NCI-H82 (cell line): ENCODE measurements at regions not wholly inside any gene's neighbourhood (a gene's known extent, or its start where the extent isn't known, plus 50 kb on each side); places are given as distances from the start of the nearest gene placed in this dataset.

Source experiments
- DNase-seq: peaks from one replicate; lab custom pipeline; 2025; lab: John Stamatoyannopoulos, UW

DNA sequence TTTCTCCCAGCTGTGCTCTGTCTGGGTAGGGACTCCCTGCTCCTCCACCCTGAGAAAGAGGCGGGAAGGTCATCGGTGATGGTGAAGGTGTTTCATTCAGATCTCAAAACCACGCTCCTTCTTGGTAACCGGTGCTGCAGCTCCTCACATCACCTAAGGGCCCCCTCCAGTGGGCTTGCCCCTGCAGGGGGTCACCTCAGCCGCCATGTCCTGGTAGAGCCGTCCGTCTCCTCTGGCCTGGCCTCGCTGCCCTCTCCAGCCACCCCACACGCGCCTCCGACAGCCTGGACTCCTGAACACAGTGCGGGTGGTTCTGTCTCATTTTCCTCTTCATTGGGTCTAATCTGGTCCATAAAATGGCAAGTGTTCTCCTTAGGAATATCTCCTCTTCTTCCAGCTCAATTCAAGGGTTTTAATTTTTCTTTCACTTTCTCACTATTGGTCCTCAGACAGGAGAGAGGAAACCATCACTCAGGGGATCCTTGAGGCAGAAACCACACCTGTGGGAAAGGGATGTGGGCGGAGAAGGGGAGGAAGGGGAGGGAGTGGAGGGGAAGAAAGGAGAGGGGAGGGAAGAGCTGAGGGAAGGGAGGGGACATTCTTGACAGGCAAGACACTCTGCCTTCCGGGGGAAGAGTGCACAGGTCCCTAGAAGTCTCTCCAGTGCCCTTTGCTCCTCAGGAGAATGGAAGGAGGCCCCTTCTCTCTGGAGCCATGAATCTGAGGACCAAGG is 1338.4 kb downstream of the TBC1D22A start:
- DNase-seq, result no peak

DNA sequence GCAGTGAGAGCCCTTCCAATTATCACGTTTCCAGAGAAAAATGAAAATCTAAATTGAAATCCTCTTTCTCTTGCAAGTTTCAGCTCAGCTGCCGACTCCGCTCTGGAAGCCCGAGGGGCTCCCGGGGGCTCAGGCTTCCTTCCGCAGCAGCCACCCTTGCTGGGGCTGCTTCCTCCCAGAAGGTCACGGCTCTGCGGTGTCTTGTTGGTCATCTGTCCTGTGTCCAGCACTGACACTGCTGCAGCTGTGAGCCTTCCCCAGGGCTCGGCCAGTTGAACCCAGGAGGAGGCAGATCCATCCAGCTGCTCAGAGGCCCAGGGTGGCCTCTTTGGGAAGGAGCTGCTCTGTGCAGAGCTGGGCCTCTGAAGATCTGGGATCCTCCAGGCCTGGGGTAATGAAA is 1337.2 kb downstream of the TBC1D22A start:
- DNase-seq, result no peak

DNA sequence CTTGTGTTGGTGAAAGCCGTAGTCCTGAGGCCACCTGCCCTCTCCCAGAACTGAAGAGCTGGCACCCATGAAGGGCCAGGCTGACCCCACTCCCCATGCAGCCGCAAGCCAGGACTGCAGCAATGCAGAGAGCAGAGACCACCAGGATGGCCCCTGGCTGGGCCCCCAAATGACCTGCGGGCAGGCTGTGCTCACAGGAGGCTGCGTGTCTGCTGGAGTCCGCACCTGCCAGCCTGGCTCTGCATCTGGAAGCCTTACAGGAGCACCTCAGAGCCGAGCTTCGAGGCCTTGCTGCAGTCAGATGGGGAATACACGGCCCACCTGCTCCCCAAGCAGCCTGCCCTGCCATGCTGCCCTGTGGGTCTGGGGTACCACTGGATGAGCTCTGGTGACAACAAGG is 1336.8 kb downstream of the TBC1D22A start:
- DNase-seq, result no peak

DNA sequence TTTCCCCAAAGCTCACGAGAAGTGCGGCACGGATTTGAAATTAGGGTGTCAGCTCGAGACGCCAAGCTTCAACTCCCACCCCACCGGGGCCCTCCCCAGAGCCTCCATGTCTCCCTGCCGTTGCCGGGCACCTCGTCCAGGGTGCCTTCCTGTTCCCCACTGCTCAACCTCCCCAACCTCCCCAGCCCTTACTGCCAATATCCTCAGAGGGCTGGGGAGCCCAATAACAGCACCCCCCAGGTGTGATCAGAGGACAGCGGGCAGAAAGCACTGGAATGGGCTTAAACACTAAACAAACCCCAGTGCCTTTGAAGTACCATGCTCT is 1336.4 kb downstream of the TBC1D22A start:
- DNase-seq, result no peak

DNA sequence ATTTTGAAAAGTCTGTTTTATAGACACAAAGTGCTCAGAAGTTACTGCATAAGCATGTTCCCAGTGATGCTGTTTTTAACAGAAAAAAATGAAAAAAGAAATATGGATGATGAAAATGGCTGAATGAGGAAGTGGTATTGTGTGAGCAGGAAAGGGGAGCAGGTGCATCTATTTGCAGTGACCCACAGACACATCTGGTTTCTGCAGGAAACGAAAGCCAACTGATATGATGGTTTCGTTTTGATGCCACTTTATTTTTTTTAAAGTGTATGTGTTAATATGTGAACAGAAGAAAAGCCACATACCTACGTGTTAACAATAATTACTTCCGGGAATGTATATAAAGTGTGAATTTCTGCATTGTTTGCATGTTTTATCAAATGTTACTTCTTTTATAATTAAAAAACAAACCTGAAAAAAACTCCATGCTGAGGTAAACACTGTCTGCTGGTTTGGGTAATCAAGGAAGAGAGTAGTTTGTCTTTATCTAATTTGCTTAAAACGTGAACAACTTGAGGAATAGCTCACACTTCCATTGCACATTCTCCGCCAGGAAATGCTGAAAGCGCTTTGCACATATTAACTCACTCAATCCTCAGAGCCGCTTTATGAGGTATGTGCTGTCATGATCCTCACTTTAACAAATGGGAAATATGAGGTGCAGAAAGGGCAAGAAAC is 1335.9 kb downstream of the TBC1D22A start:
- DNase-seq, result no peak

DNA sequence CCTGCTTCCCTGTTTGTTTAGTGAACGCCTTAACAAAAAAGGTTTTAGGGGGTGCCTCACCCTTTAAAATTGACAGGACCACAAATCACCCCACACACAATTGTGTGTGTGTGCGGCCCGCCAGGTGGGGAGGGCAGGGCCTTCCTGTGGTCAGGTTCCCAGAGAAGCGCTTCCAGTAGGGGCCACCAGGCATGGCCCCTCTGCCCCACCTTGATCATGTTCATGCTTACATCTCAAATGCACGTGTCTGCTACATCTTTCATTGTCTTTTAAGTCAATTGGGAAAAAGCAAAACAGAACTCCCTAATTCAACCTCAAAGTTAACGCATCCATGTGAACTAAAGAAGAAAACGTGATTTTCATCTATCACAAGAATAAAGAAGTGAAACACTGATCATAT is 1335.3 kb downstream of the TBC1D22A start:
- DNase-seq, result no peak

DNA sequence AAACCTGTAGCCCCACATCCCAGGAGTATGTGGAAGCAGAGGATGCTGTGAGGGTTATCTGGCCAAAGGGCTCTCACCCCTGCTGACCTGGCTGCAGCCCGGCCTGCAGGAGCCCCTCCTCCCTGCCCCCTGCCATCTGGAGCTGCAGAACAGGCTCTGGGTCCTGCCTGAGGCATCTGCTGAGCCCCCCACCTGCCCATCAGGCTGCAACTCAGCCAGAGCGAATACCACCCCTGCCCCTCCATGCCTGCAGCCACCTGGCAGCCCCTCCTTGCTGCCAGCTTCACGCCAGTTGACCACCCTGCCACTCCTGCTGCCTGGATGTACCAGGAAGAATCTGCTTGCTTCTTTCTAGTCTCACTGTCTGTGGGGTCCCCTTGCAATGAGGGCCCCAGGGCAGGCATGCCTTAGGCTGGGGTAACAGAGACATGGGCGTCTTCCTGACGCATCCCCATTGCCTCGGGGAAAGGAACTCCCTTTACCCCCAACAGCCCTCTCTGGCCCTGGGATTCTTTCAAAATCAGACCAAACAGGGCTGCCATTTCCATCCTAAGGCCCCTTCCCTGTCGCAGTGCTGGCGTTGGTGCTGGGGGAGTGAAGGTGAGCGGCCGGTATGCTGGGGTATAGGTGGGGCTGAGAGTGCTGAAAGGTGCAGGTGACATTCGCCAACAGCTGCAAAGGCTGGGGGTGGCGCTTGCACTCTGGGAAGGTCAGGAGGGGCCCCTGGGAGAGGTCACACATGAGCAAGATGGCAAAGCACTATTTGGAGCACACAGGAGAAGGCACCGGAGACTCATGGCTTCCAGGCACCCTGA is 1334.6 kb downstream of the TBC1D22A start:
- no peak for DNase-seq

DNA sequence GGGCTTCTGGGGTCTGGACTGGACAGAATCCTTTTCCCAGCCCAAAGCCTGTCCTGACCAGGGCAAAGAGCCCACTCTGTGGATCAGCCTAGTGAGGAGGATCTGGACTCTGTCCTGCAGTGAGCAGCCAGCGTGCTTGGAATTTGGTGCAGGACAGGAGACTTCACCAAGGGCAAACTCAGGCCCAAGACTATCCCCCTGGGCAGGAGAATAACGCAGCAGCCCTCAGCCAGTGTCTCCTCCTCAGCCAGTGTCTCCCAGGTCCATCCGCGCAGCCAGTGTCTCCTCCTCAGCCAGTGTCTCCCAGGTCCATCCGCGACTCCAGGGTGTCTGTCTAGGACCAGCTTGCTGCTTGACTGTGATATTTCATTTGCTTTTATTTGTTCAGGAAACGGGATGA is 1334.0 kb downstream of the TBC1D22A start:
- DNase-seq, result no peak

DNA sequence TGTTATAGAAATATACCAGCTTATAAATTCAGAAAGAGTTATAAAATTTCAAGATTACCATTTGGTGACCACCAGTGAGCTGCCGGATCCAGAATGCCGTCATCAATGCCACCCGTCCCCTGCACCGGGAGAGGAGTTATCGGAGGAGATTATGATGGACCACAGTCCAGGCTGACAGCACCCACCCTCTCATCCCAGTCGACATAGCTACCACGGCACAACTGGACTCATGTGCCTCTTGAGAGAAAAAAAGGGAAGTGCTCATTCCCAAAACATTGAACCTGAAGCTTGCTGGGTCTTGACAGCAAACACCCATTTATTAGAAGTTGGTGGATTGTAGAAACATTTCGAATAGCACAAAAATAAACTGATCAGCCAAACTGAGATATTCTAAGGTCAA is 1331.5 kb downstream of the TBC1D22A start:
- no peak for DNase-seq

DNA sequence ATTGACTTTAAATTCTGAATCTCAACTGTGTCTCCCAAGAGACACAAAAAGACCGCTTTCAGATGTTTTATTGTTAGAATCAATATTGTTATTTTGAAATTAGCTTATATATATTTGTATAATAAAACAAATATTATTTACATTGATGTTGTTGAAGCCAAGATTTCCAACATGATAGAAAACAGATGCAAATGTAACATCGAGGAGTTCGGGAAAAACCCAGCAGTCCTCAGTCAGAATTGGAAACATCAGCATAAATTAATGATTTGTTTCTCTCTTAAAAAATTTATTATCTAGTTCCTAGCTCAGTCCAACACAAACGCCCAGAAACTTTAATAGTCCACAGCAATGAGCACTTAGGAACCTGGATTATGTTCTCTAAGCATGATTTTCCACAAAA is 1330.4 kb downstream of the TBC1D22A start:
- DNase-seq, result no peak

DNA sequence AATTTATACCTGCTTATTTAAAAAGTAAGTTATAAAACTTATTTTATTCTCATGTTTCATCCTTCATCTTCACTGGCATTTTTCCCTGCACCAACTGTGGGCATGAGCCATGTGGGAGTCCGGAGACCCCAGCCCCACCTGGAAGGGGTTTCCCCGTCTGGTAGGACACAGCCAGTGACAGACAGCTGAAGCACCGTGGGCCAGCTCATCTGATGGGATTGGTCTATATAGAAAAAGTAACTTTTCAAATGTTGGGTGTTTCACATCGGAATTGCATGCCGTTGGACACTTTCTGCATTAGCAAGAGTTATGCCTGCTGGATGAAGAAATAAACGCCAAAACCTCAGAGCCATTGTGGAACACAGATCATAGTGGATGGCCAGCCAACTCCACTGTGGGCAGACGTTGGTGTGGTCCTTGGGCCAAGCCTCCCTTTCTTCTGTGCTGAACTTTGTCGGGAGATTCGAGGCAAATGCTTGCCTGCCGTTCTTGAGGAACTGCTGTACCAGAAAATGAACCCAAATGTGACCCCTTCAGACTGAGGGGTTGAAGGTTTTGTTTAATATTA is 1329.3 kb downstream of the TBC1D22A start:
- DNase-seq, result no peak

DNA sequence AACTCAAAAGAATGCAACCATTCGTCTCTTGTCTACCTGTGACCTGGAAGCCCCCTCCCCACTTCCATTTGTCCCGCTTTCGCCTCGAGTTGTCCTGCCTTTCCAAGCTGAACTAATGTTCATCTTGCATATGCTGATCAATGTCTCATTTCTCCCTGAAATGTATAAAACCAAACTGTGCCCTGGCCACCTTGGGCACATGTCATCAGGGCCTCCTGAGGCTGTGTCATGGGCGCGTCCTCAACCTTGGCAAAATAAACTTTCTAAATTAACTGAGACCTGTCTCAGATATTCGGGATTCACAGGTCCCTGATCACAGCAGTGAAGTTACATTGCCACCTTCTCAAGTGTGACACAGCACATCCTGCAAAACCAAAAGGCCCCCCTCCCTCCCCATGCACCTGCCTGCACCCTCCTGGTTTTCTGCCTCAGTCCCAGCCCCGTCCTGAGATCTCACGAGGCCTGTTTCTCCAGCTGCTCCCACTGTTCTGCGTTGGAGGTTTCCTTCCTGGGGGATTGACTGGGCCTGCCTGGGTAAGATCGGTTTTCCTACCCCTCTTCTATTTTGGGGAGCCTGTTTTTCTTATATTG is 1328.7 kb downstream of the TBC1D22A start:
- no peak for DNase-seq

DNA sequence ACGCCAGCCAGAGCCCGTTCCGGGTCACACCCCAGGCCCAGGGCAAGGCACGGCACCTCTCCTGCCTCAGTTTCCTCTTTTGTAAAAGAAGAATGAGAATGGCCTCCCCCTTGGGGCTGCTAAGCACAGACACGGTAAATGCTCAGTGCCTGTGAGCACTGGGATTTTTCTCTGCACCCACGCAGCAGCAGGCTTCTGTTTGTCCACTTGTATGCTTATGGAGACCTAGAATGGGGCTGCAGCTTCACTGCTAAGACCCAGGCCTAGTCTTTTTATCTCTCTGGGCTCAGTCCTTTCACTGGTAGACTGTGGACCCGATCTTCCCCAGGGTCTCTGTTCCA is 1327.9 kb downstream of the TBC1D22A start:
- no peak for DNase-seq

DNA sequence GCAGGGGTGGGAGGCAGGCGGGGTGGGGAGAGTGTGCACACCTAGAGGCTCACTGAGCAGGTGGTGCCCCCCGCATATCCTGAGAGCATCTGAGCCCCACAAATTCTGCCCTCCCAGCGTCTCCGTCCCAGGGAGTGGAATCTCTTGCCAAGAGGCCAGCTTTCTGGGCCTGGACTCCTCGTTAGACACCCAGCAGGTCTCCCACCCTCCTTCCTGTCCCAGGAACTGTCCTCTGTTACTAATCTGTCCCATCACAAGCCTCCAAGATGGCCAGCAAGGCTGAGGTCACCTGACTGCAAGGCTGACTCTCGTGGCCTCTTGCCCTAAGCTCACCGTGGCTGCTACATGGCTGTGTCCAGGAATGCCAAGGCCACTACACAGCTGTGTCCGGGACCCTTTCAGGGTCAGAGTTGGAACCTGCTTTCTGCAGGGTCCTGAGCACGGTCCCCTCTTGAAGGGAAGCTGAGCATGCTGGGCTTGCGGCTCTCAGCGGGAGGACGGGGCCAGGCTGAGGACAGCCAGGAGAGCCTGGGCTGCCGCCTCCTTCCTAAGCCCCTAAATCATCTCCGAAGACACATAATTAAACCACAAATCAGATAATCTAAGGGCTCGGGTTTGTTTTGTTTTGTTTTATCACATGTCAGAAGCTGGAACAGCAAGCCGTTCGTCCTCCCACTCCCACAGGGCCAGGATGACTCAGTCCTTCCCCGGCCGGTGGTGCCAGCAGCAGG is 1327.3 kb downstream of the TBC1D22A start:
- peak; percentile 32 for DNase-seq

DNA sequence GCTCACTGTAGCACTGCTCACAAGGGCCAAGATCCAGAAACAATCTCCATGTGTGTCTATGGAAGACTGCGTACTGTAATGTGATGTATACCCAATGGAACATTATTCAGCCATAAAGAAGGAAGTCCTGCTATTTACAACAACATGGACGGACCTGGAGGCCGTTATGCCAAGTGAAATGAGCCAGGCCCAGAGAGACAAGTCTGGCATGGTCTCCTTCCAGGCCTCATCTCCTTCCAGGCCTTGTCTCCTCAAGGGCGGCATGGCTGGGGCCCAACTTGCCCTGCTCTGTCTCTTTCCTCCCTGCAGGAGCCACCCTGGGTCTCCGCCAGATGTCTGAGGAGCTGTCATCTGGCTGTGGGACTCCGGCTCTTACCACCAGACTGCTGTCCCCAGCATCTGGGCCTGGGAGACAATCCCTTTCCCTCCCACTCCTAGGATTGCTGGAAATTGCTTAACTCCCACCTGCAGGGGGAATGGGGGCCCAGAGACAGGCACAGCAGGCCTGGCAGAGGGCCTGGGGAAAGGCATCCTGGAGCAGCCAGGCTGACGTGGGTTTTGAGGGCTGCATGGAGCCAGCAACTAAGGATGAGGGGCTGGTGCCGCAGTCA is 1326.6 kb downstream of the TBC1D22A start:
- peak; percentile 4 for DNase-seq

DNA sequence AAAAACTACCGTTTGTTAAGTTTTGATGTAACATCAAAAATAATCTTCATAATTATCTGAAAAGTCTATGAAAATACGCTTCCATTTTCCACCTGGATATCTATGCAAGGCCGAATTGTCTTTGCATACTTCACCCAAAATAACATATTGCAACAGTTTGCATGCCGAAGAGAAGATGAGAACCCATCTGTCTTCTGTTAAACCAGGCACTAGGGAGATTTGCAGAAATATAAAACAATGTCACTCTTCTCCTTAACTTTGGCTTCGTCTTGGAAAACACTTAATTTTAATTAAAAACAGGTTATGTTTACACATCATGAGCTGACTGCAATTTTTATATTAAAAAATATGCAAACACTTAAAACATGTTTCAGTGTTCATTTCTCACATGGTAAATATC is 1325.8 kb downstream of the TBC1D22A start:
- DNase-seq, result no peak

DNA sequence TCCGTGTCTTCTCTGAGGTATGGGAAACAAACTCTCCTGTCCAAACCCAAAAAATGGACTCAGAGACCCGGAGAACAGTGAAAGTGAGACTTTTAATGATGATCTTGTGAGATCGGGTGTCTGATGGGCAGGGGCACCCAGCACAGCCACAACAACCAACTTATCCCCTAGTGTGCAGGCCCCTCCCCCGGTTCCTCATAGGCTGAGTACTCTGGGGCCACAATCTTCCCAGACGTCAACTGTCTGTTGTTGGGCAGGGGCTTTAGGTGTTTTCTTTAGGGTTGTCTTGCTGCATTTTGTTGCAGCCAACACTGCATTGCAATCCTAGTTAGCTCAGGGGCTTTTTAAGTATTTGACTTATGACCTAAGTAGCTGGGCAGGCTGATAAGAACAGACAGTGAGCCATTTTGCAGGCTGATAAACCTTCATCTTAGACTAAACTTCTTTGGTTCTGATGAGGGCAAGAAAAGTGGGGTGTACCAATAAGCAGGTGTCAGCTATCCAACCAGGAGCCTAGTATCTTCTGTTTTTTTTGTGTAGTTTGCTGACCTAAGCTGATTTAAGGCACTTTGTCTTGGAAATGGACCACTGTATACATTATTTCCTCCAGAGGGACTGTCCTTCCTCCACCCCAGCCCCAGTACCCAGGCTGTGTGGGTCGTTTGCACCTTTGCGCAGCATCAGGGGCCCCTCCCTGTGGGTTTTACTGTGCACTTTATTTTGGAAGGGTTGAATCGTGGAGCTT is 1323.6 kb downstream of the TBC1D22A start:
- DNase-seq, result no peak

DNA sequence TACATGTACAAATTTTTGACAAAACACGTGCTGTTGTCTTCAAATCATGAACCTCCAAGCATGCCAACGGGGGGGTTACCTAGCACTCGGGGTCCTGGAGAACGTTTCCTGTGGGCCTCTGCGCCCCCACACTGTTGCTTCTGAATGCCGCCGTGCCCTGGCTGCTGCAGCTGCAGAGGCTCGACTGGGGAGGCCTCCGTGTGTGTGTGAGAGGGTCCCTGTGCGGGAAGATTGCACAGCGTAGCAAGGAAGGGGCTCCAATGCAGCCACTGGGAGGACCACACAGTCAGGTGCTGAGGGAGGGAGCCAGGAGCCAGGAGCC is 1322.2 kb downstream of the TBC1D22A start:
- no peak for DNase-seq

DNA sequence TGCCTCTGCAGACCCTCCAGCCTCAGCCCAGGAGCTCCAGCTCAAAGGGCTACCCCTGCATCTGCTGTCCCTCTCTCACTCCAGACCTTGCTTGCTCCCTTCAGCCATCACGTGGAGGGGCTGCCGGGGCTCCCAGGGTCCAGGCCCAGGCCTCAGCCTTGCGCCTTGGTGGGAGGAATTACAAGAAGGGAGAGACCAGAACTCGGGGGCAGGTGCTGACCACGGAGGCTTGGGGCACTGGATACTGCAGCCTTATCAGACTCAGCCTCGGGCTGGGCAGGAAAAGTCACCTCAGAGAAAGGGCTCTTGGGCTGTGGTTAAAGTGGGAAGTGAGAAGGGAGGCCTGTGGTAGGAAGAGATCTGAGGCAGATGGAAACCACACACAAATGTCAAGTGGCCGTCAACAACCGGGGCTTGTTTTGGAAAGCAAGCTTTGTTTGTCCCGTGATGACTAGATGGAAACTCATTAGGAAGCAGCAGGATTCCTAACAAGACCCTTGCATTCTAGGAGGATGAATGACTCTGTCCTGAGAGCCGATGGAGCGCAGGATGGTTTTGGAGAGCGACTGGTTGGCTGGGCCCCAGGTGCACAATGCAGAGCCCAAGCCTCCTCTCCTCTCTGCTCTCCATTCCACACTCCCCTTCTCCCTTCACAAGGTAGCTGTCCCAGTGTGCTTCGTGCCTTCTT is 1321.7 kb downstream of the TBC1D22A start:
- no peak for DNase-seq

DNA sequence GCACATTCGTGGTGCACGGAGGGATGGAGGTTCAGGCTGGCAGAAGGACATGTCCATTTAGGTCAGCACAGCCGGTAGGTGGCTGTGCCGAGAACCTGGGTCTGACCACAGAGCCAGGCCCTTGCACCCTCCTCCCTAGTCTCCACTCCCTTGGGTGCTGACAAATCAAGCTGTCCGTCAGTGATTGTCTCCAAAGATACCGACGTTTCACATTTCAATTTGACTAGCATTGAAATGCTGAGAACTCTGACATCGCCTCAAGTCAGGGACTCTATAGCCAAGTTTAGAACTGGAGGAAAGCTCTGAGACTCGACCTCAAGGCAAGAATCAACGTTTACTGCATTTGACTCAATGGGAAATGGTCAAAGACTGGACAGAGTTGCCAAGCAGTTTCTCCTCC is 1321.1 kb downstream of the TBC1D22A start:
- no peak for DNase-seq
